Hepatocyte (in vitro differentiated cells): ENCODE measurements at regions not wholly inside any gene's neighbourhood (a gene's known extent, or its start where the extent isn't known, plus 50 kb on each side); places are given as distances from the start of the nearest gene placed in this dataset.

ENCODE experiments used
- EZH2 ChIP-seq: fragments of 200-600 bp; sonication (generic); IDR thresholded peaks from 2 replicates; pipeline ENCODE4 v1.6.1; 2016; ENCODE audit warnings: antibody characterized with exemption, mild to moderate bottlenecking, borderline replicate concordance
- EZH2phosphoT487 ChIP-seq: fragments of 200-600 bp; sonication (generic); IDR thresholded peaks from one replicate; pipeline ENCODE4 v1.6.1; 2018; ENCODE audit warnings: antibody characterized with exemption, mild to moderate bottlenecking, low read depth, moderate library complexity; ENCODE audit not compliant: unreplicated experiment, severe bottlenecking
- TF ChIP-seq, protein P1 (sequence below): fragments of 200-600 bp; sonication (generic); IDR thresholded peaks from 2 replicates; pipeline ENCODE4 v1.5.1; 2016; ENCODE audit warnings: antibody characterized with exemption, mild to moderate bottlenecking; ENCODE audit not compliant: poor library complexity

DNA sequence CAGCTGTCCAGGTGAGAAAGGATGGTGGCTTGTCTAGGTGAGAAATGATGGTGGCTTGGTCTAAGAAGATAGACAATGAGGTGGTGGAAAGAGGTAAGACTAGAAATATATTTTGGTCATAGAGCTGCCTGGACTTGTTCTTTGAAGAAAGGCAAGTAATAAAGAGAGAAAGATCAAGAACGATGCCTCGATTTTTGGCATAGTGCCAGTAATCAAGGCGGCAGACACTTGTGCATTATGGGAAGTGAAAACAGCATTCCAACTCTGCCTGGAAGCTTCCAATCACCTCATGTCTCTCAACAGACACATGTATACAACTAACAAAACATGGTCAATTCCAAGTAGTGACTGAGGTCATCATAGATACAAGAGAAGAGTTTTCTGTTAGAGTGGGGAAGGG lies 423.8 kb upstream of the NRP1 start:
- TF ChIP-seq, protein P1, sequence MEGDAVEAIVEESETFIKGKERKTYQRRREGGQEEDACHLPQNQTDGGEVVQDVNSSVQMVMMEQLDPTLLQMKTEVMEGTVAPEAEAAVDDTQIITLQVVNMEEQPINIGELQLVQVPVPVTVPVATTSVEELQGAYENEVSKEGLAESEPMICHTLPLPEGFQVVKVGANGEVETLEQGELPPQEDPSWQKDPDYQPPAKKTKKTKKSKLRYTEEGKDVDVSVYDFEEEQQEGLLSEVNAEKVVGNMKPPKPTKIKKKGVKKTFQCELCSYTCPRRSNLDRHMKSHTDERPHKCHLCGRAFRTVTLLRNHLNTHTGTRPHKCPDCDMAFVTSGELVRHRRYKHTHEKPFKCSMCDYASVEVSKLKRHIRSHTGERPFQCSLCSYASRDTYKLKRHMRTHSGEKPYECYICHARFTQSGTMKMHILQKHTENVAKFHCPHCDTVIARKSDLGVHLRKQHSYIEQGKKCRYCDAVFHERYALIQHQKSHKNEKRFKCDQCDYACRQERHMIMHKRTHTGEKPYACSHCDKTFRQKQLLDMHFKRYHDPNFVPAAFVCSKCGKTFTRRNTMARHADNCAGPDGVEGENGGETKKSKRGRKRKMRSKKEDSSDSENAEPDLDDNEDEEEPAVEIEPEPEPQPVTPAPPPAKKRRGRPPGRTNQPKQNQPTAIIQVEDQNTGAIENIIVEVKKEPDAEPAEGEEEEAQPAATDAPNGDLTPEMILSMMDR, result no peak
- TF ChIP-seq EZH2phosphoT487 (no peak), EZH2 (no peak)
